NCI-H524 treated with DMSO at 0.1 percent for 48 hours (cell line): ENCODE measurements at regions not wholly inside any gene's neighbourhood (a gene's known extent, or its start where the extent isn't known, plus 50 kb on each side); places are given as distances from the start of the nearest gene placed in this dataset.

ENCODE experiments used
- DNase-seq: peaks from one replicate; lab custom pipeline; 2025; lab: John Stamatoyannopoulos, UW

DNA sequence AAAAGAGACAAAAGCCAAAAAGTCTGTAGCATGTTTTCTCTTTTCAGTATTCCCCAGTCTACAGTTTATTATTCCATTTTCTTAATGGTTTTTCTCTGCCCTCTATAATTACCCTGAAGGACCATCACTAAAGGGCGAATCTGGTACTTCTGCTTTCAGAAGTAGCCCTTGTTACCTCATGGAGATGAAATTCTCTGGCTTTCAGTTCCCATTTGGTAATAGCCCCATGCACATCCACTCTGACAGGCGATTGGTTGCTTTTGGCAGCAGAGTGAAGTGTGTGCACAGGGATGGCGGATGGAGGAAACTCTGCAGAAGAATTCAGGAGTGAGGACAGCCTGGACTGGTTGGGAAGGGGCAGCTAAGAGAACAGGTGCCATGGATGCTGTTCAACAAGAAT, 66.3 kb upstream of the NABP1 start:
- no peak for DNase-seq

DNA sequence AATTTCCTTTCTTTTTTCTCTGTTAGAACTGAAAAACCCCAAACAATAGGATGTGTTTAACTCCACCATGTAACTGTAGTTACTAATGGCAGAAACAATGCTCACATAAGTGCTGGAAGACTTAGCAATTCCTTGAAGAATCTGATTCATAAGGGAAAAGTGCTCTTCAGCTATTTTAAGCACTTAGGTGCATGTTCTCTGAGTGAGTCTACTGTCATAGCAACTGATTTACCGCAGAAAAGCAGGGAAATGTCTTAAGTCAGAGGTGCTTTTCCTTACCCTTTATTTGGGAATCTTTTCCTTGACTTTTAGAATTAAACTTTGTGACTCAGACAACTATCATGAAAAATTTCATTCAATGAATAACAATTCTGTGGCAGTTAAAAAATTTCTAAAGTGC, 65.4 kb upstream of the NABP1 start:
- no peak for DNase-seq

DNA sequence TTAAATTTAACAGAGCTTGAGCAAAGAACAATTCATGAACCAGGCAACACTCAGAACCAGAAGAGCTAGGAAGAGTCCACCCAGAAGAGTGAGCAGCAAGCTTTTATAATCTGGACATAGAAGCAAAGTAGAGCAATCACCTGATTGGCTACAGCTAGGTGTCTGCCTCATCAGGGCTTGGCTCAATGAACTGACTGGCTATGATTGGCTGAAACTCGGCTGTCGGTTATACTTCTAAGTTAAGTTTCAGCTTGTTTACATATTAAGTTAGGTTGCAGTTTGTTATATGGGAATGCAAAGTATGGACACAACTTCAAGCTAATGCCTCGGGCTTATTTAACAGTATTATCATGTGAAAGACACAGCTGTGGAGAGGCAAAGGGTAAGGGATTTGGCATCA, 63.2 kb upstream of the NABP1 start:
- no peak for DNase-seq

DNA sequence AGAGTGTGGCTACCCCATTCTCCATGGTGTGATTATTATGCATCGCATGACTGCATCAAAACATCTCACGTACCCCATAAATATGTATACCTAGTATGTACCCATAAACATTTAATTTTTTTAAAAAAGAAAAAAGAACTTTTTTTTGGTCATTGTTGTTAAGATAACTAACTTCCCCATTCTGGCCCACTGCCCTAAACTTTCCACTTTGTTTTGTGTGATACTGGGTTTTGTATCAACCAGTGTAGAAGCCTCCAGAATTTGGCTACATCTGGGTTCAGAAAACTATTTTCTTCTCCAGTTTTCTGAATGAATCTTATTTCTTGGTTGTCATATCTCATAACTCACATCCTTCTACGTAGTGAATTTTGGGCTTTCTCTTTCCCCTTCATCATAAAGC, 62.3 kb upstream of the NABP1 start:
- DNase-seq: no peak

DNA sequence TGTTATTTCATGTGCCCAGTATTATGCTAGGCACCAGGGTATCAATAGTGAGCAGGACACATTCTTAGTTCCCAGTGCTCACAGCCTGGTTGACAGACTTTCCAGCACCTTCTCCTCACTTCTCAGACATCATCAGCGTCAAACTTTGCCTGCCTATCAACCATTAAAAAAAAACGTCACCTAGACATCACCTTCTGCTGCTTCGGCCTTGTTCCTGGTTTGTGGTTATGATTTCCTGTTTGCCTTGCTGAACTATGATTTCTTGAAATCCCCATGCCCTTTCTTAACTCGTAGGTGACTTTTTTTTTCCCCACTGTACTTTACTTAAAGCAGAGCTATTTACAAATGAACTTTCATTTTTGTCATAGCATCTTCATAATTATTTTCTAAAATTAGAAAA, 60.4 kb upstream of the NABP1 start:
- DNase-seq: no peak

DNA sequence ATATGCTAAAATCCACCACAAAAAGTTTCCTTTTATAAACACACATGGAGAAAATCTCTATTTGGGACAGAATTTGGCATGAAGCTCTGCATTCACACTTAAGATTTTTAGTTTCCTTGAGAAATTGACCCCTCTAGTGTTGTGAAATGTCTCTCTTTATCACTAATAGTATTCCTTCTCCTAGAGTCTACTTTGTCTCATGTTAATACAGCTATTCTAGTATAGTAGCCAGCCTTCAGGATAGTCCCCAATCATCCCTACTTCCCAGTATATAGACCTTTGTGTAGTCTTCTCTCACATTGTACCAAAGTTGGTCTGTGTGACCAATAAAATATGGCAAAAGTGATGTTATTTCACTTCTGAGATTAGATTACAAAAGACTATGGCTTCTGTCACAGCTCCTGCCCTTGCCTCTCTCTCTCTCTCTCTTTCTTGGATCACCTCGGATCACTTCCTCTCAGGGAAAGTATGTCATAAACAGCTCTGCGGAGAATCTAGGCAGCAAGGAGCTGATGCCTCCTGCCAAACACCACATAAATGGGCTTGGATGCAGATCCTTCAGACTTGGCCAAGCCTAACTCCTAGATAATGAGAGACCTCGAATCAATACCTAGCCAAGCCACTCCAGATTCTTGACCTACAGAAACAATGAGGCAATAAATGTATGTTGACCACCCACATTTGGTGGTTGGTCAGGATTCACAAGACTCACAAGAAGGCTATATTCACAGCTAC, 59.7 kb upstream of the NABP1 start:
- no peak for DNase-seq

DNA sequence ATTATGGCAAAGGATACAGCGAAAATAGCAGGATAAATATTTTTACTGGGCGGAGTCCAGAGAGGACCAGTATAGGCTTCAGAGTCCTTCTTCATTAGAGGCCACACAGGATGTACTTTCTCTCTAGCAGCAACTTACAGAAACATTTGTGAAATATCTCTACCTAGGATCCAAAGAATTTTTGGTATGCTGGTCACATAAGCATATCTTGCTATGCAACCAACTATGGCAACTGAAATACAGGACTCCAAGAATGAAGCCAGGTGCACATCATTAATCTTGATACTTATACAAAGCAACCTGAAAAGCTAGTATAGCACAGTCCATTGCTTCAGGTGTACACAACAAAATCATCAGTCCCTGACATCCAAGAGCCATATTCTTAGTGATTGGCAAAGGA, 59.1 kb upstream of the NABP1 start:
- DNase-seq: no peak

DNA sequence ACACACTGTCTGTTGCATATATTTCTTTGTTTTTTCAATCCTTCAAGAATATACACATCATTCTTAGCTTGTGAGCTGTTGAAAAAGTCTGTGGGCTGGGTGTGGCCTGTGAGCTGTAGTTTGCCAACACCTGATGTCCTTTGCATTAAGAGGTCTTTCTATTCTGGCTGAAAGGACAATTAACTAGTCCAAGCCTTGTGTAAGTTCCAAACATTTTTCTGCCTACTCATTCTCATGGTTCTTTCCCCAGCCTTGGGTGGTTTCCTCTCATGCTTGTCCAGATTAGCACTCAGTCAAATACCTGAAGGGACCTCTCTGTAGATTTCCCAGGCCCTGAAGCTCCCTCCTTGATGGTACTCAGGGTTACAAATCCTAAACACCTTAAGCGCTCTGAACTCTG, 57.8 kb upstream of the NABP1 start:
- DNase-seq: no peak

DNA sequence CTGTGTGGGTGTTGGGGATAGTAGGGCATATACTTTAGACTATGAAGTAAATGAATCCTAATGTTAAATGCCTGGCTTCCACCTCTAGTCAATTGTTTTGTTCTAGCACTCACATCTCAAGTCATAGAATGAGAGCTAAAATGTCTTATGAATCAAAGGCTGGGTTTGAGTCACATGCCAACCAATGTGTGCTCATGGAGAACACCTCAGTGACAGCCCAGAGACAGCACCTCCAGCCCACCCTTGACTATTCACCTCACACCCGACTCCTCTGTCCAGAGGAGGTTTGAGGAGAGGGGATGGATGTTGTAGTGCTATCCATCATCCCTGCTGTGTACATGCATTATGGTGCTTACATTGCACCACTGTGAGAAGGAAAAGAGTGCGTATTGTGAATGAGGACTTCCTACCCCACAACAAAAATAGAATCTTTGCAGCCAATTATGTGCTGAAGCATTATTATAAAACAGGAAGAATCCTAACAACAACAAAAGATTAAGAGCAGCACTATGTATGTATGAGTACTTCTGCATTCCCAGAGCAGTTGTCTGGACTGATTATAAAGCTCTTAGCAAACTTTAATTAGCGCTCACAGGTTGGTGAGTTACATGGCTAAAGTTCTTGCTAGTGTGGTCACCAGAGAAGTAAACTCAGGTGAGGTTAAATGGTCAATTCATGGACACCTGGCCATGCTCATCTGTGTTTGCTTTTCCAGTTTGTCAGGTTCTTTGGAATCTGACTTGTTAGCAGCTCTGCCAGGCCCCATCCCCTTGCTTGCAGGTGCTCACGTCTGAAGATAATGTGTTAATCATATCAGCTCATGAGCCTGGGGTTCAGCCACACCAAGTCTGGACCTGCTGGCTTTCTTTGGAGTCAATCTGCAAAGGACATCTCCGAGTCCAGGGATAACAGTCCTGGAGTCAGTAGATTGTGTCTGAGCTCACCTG, 55.3 kb upstream of the NABP1 start:
- no peak for DNase-seq

DNA sequence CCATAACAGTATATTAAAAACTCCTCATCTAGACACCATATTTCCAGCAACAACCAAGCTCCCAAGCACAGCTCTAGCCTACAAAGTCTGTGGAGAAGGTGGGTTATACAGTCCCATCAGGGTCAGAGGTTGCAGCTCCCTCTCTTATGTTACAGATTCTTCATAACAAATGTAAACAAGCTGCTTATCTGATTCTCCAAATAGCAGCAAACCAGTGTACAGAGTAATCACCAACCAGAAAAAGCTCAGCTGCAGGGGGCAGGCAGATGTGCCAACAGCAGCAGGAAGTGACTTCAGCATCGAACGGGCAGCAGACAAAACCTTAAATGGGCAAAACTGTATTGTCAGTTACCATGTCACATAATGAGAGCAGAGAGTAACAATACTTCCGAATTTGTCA, 52.9 kb upstream of the NABP1 start:
- DNase-seq: no peak

DNA sequence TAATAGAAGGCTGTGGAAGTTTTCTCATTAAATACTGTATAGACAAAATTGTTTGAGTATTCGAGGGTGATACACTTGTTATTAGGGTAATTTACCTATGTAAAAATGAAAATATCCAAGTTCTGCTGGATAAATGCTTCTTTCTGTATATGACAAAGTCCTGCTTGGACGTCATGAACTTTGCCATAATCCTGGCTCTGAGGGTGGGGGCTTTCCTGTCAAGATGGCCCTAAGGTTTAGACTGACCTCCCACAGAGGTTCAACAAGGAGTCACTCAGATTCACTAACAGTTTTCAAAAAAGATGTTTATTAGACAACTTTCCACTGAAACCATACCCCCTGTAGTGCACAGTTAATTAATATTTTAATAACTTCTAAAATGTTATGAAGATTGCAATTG, 52.5 kb upstream of the NABP1 start:
- DNase-seq: no peak

DNA sequence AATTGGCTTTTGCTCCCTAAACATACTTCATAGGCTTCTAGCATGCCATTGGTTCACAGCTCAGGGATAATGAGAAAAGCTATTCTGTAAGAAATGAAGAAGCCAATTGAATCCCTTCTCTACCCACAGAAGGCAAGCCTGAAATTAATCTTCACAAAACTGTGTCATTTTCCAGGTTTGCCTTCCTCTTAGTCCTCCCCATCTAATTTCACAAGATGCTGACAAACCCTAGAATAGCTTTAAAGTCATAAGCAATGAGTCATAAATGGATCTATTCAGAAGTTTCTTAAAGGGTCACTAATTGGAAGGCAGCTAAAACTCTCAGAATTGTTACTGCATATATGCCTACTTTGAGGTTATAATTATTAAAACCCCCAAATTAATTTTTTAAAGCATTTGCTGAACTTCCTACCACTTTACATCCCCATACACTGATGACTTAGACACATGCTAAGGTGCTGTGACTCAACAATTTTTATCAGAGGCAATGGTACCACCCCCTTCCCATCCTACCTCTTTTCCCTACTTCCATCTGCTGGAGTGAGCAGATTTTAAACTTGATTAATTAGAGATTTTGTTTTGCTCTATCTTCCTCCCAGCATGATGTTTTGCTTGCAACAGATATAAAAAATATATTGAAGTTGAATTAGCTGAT, 51.3 kb upstream of the NABP1 start:
- DNase-seq: no peak

DNA sequence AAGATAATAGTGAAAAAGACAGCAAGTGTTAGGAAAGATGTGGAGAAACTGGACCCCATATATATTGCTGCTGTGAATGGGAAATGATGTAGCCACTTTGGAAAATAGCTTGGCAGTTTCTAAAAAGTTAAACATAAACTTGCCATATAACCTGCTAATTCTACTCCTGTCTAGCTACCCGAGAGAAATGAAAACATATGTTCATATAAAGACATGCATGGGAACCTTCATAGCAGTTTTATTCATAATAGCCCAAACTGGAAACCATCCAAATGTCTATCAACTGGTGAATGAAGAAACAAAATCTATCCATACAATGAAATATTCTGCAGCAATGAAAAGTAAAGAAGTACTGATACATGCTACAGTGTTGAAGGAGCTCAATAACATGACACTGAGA, 50.4 kb upstream of the NABP1 start:
- DNase-seq: no peak
